Activated T-helper 1 cell treated with Interleukin-2 at 50 U/mL for 16 hours (primary cell): ENCODE measurements at regions not wholly inside any gene's neighbourhood (a gene's known extent, or its start where the extent isn't known, plus 50 kb on each side); places are given as distances from the start of the nearest gene placed in this dataset.

Experiments
- DNase-seq: peaks from one replicate; pipeline ENCODE4 v3.0.0-alpha.2; 2020; ENCODE audit warnings: low read depth

GRCh38 chr11:112822478-112823274 is 138.5 kb upstream of the NCAM1 start:
- DNase-seq = no peak

- no peak for DNase-seq
These were observed 135.2 kb upstream of the NCAM1 start for GRCh38 chr11:112826026-112826425.

- no peak for DNase-seq
These were observed 134.4 kb upstream of the NCAM1 start for GRCh38 chr11:112826788-112827187.

- no peak for DNase-seq
These were observed 132.8 kb upstream of the NCAM1 start for GRCh38 chr11:112828421-112828820.

- no peak for DNase-seq
These were observed 131.1 kb upstream of the NCAM1 start for GRCh38 chr11:112829971-112830654.

GRCh38 chr11:112831041-112831440 is 130.2 kb upstream of the NCAM1 start:
- no peak for DNase-seq

- DNase-seq = no peak
These were observed 129.1 kb upstream of the NCAM1 start for GRCh38 chr11:112831969-112832766.

- no peak for DNase-seq
These were observed 126.9 kb upstream of the NCAM1 start for GRCh38 chr11:112834277-112834755.

- no peak for DNase-seq
These were observed 125.5 kb upstream of the NCAM1 start for GRCh38 chr11:112835591-112836255.

- DNase-seq = no peak
These were observed 125.0 kb upstream of the NCAM1 start for GRCh38 chr11:112836256-112836602.

- no peak for DNase-seq
These were observed 123.9 kb upstream of the NCAM1 start for GRCh38 chr11:112837162-112837826.

- DNase-seq = no peak
These were observed 122.2 kb upstream of the NCAM1 start for GRCh38 chr11:112839051-112839450.

- DNase-seq = no peak
These were observed 119.5 kb upstream of the NCAM1 start for GRCh38 chr11:112841729-112842128.

GRCh38 chr11:112842151-112842550 is 119.1 kb upstream of the NCAM1 start:
- DNase-seq = no peak

- DNase-seq = no peak
These were observed 116.7 kb upstream of the NCAM1 start for GRCh38 chr11:112844517-112844916.

GRCh38 chr11:112847568-112847967 is 113.7 kb upstream of the NCAM1 start:
- no peak for DNase-seq

- DNase-seq = no peak
These were observed 108.9 kb upstream of the NCAM1 start for GRCh38 chr11:112852143-112852866.

GRCh38 chr11:112856133-112856532 is 105.1 kb upstream of the NCAM1 start:
- DNase-seq = no peak

GRCh38 chr11:112856591-112856990 is 104.6 kb upstream of the NCAM1 start:
- no peak for DNase-seq

GRCh38 chr11:112858289-112859023 is 102.8 kb upstream of the NCAM1 start:
- no peak for DNase-seq
